ENCODE measurements at regions not wholly inside any gene's neighbourhood (a gene's known extent, or its start where the extent isn't known, plus 50 kb on each side); places are given as distances from the start of the nearest gene placed in this dataset.

DNA sequence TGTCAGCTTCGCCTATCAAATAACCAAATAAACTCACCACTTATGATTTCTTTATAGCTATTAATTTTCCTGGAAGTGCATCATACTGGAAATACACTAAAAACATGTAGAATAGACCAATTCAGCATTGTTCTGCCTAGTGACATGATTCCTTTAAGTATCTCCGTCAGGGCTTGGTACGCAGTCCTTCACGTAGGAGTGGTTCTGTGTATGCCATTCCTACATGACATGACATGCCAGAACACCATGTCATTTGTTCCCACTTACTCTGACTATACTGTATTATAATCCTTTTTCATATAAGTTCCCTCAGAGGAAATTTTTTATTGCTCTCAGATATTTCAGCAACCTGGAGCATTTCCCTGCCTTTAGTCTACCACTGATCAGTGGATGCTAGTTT lies 230.7 kb upstream of the EPHA3 start:
- no peak overlapping the region for H3K27ac ChIP-seq (ENCODE audit: extremely low read depth, low read depth, low read length)
- POLR2A ChIA-PET, result no interaction called here
- CTCF ChIA-PET, result interaction anchor here (0.6 kb wide), 1 partner anchor 974 kb away, joined by 3 read pairs; no protein-coding TSS in a partner anchor

DNA sequence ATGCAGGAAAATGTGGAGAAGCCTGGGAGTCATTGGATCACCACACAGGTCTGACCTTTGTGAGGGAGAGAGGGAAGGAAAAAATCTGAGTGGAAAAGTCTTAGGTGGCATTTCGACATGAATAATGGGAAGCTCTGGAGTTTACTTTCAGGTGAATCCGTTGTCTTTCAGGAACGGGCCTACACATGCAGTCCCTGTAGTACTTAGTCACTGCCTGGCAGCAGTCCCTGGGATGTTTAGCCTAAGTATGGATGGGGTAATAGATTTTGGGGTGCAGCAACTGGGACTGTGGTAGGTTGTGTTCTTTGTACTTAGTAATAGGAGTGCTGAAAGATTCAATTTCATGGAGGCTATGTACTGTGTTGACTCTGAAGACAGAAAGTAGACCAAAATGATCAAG lies 227.5 kb upstream of the EPHA3 start:
- no peak overlapping the region for H3K4me3 ChIP-seq (ENCODE audit: low read depth, low read length)
- H3K4me1 ChIP-seq (ENCODE audit: control insufficient read depth, insufficient read depth, low read length), result no peaks in the 10 kb centered on the region
- H3K36me3 ChIP-seq (ENCODE audit: control insufficient read depth in 2 of 2, insufficient read depth in 1 of 2, low read length in 2 of 2), result no peaks in the 10 kb centered on the region
- ChIA-PET CTCF (no interaction called here), POLR2A (no interaction called here)
- no peaks in the 10 kb centered on the region for H3K9me3 ChIP-seq (ENCODE audit: control insufficient read depth, insufficient read depth, low read depth, low read length)
- H3K27ac ChIP-seq (ENCODE audit: extremely low read depth, low read depth, low read length), result no peak overlapping the region
- TF ChIP-seq SP2 (tag by site-specific recombination; IDR thresholded peaks at IDR 0.05) (no peak), ZNF561 (tag by site-specific recombination; IDR thresholded peaks at IDR 0.05; ENCODE audit: borderline replicate concordance) (no peak), ZNF398 (tag by site-specific recombination; IDR thresholded peaks at IDR 0.05) (no peak), ZNF488 (tag by site-specific recombination; IDR thresholded peaks at IDR 0.05) (no peak), ZNF174 (tag by site-specific recombination; IDR thresholded peaks at IDR 0.05) (no peak)
- TF ChIP-seq, protein P1, sequence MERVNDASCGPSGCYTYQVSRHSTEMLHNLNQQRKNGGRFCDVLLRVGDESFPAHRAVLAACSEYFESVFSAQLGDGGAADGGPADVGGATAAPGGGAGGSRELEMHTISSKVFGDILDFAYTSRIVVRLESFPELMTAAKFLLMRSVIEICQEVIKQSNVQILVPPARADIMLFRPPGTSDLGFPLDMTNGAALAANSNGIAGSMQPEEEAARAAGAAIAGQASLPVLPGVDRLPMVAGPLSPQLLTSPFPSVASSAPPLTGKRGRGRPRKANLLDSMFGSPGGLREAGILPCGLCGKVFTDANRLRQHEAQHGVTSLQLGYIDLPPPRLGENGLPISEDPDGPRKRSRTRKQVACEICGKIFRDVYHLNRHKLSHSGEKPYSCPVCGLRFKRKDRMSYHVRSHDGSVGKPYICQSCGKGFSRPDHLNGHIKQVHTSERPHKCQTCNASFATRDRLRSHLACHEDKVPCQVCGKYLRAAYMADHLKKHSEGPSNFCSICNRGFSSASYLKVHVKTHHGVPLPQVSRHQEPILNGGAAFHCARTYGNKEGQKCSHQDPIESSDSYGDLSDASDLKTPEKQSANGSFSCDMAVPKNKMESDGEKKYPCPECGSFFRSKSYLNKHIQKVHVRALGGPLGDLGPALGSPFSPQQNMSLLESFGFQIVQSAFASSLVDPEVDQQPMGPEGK (tag by site-specific recombination; IDR thresholded peaks at IDR 0.05), result no peak

More for the DNA sequence above, 230.7 kb upstream of the EPHA3 start:
- TF ChIP-seq ZNF548 (tag by site-specific recombination; IDR thresholded peaks at IDR 0.05), result no peak
- no peak for TF ChIP-seq ZFP37 (tag by site-specific recombination; IDR thresholded peaks at IDR 0.05)
- TF ChIP-seq, protein P2, sequence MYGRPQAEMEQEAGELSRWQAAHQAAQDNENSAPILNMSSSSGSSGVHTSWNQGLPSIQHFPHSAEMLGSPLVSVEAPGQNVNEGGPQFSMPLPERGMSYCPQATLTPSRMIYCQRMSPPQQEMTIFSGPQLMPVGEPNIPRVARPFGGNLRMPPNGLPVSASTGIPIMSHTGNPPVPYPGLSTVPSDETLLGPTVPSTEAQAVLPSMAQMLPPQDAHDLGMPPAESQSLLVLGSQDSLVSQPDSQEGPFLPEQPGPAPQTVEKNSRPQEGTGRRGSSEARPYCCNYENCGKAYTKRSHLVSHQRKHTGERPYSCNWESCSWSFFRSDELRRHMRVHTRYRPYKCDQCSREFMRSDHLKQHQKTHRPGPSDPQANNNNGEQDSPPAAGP (tag by site-specific recombination; IDR thresholded peaks at IDR 0.05), result no peak
- TF ChIP-seq, protein P3, sequence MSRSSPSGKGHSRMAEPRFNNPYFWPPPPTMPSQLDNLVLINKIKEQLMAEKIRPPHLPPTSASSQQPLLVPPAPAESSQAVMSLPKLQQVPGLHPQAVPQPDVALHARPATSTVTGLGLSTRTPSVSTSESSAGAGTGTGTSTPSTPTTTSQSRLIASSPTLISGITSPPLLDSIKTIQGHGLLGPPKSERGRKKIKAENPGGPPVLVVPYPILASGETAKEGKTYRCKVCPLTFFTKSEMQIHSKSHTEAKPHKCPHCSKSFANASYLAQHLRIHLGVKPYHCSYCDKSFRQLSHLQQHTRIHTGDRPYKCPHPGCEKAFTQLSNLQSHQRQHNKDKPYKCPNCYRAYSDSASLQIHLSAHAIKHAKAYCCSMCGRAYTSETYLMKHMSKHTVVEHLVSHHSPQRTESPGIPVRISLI (tag by site-specific recombination; IDR thresholded peaks at IDR 0.05), result no peak
- TF ChIP-seq HOXA7 (CRISPR knock-in tag; IDR thresholded peaks at IDR 0.05; ENCODE audit: borderline replicate concordance), result no peak
- TF ChIP-seq ZSCAN4 (tag by site-specific recombination; IDR thresholded peaks at IDR 0.05), result no peak
- TF ChIP-seq, protein P4, sequence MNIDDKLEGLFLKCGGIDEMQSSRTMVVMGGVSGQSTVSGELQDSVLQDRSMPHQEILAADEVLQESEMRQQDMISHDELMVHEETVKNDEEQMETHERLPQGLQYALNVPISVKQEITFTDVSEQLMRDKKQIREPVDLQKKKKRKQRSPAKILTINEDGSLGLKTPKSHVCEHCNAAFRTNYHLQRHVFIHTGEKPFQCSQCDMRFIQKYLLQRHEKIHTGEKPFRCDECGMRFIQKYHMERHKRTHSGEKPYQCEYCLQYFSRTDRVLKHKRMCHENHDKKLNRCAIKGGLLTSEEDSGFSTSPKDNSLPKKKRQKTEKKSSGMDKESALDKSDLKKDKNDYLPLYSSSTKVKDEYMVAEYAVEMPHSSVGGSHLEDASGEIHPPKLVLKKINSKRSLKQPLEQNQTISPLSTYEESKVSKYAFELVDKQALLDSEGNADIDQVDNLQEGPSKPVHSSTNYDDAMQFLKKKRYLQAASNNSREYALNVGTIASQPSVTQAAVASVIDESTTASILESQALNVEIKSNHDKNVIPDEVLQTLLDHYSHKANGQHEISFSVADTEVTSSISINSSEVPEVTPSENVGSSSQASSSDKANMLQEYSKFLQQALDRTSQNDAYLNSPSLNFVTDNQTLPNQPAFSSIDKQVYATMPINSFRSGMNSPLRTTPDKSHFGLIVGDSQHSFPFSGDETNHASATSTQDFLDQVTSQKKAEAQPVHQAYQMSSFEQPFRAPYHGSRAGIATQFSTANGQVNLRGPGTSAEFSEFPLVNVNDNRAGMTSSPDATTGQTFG (tag by site-specific recombination; IDR thresholded peaks at IDR 0.05; ENCODE audit: borderline replicate concordance), result no peak
- no peak for TF ChIP-seq ZNF629 (tag by site-specific recombination; IDR thresholded peaks at IDR 0.05)
- no peak for TF ChIP-seq ZNF621 (tag by site-specific recombination; IDR thresholded peaks at IDR 0.05)
- TF ChIP-seq YY2 (tag by site-specific recombination; IDR thresholded peaks at IDR 0.05), result no peak
- no peak for TF ChIP-seq ZNF585B (tag by site-specific recombination; IDR thresholded peaks at IDR 0.05)
- TF ChIP-seq SP7 (tag by site-specific recombination; IDR thresholded peaks at IDR 0.05), result no peak
- TF ChIP-seq BCL6B (tag by site-specific recombination; IDR thresholded peaks at IDR 0.05), result no peak
- no peak for TF ChIP-seq ZNF791 (tag by site-specific recombination; IDR thresholded peaks at IDR 0.05)
- TF ChIP-seq, protein P5, sequence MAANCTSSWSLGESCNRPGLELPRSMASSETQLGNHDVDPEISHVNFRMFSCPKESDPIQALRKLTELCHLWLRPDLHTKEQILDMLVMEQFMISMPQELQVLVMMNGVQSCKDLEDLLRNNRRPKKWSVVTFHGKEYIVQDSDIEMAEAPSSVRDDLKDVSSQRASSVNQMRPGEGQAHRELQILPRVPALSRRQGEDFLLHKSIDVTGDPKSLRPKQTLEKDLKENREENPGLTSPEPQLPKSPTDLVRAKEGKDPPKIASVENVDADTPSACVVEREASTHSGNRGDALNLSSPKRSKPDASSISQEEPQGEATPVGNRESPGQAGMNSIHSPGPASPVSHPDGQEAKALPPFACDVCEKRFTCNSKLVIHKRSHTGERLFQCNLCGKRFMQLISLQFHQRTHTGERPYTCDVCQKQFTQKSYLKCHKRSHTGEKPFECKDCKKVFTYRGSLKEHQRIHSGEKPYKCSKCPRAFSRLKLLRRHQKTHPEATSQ (tag by site-specific recombination; IDR thresholded peaks at IDR 0.05), result no peak
- TF ChIP-seq ZNF830 (tag by site-specific recombination; IDR thresholded peaks at IDR 0.05; ENCODE audit: low read depth), result no peak
- TF ChIP-seq YY1 (tag by site-specific recombination; IDR thresholded peaks at IDR 0.05), result no peak
- no peaks in the 10 kb centered on the region for H3K36me3 ChIP-seq (ENCODE audit: control insufficient read depth in 2 of 2, insufficient read depth in 1 of 2, low read length in 2 of 2)
- H3K4me3 ChIP-seq (ENCODE audit: low read depth, low read length), result no peak overlapping the region
- H3K9me3 ChIP-seq (ENCODE audit: control insufficient read depth, insufficient read depth, low read depth, low read length), result no peaks in the 10 kb centered on the region
- no peaks in the 10 kb centered on the region for H3K4me1 ChIP-seq (ENCODE audit: control insufficient read depth, insufficient read depth, low read length)

Data from HEK293 (cell line).